H1 (cell line): ENCODE measurements at regions not wholly inside any gene's neighbourhood (a gene's known extent, or its start where the extent isn't known, plus 50 kb on each side); places are given as distances from the start of the nearest gene placed in this dataset.

ENCODE experiments used
- CTCF ChIA-PET: fragments of 300-600 bp; sonication (Branson Sonifier 250); formaldehyde crosslinking; loops from one replicate; lab custom pipeline; 2021; ENCODE audit not compliant: partially characterized antibody; lab: Charles Lee
- POLR2A ChIA-PET: fragments of 300-600 bp; sonication (Branson Sonifier 250); formaldehyde crosslinking; loops from one replicate; lab custom pipeline; 2021; ENCODE audit warnings: inconsistent platforms; ENCODE audit not compliant: partially characterized antibody; lab: Charles Lee
- DNase-seq, 2 experiments: peaks; one replicate each; pipeline versions ENCODE4 v3.0.0 to v3.0.0-alpha.2; 2010 to 2022; ENCODE audit warnings: low spot score in 2 of 2, low read depth in 1 of 2, mixed read lengths in 1 of 2
- FAIRE-seq: peaks from 2 replicates; lab custom pipeline; 2011; peaks lifted over from hg19 to GRCh38; lab: Jason Lieb, UNC
- H2AFZ ChIP-seq: 2 replicates; pipeline ENCODE4 v1.8.1; 2012; ENCODE audit warnings: low read length, inconsistent platforms
- H2AK5ac ChIP-seq: 2 replicates; pipeline ENCODE4 v1.6.1; 2013; ENCODE audit warnings: low read depth, low read length
- H2BK120ac ChIP-seq: replicated peaks from 2 replicates; pipeline ENCODE3; 2013; ENCODE audit warnings: low read depth, low read length, inconsistent platforms
- H2BK12ac ChIP-seq: 2 replicates; pipeline ENCODE4 v1.6.1; 2013; ENCODE audit warnings: low read depth, low read length
- H2BK15ac ChIP-seq: 2 replicates; pipeline ENCODE4 v1.6.1; 2013; ENCODE audit warnings: low read length
- H2BK20ac ChIP-seq: 2 replicates; pipeline ENCODE4 v1.6.1; 2013; ENCODE audit warnings: low read length
- H2BK5ac ChIP-seq: 2 replicates; pipeline ENCODE4 v1.6.1; 2013; ENCODE audit warnings: low read depth, low read length
- H3K14ac ChIP-seq: 2 replicates; pipeline ENCODE4 v1.6.1; 2013; ENCODE audit warnings: inconsistent platforms; ENCODE audit not compliant: insufficient read length
- H3K18ac ChIP-seq: 2 replicates; pipeline ENCODE4 v1.6.1; 2013; ENCODE audit warnings: low read length; ENCODE audit errors: extremely low read depth
- H3K23ac ChIP-seq: 2 replicates; pipeline ENCODE4 v1.6.1; 2013; ENCODE audit warnings: inconsistent platforms; ENCODE audit not compliant: insufficient read length
- H3K23me2 ChIP-seq: 2 replicates; pipeline ENCODE4 v1.6.1; 2013; ENCODE audit warnings: low read depth, low read length
- H3K27ac ChIP-seq: 2 replicates; pipeline ENCODE4 v1.6.1; 2011; ENCODE audit warnings: low read depth, low read length, inconsistent platforms
- H3K27me3 ChIP-seq, 4 experiments: replicated peaks in 1 of 4; 1 replicate in 1 of 4; 2 replicates in 3 of 4; pipeline versions ENCODE4 v1.6.1 to v1.8.1; 2011 to 2013; ENCODE audit warnings: low read length in 3 of 4, mild to moderate bottlenecking in 3 of 4, inconsistent platforms in 2 of 4, mixed read lengths in 2 of 4, moderate library complexity in 1 of 4; ENCODE audit not compliant: control insufficient read depth in 3 of 4, insufficient read depth in 3 of 4; ENCODE audit errors: extremely low read depth in 1 of 4
- H3K36me3 ChIP-seq, 4 experiments: 2 replicates each; pipeline versions ENCODE4 v1.6.1 to v1.8.1; 2011 to 2013; ENCODE audit warnings: mild to moderate bottlenecking in 4 of 4, low read length in 3 of 4, moderate library complexity in 2 of 4, control low read depth in 1 of 4, inconsistent platforms in 1 of 4; ENCODE audit not compliant: insufficient read depth in 4 of 4, control insufficient read depth in 2 of 4
- H3K4ac ChIP-seq: replicated peaks from 2 replicates; pipeline ENCODE3; 2013; ENCODE audit warnings: low read length, low read depth, mixed read lengths, inconsistent platforms; ENCODE audit not compliant: insufficient read length
- H3K4me1 ChIP-seq, 4 experiments: replicated peaks in 1 of 4; 1 replicate in 1 of 4; 2 replicates in 3 of 4; pipeline versions ENCODE4 v1.6.1 to v1.8.1; 2011 to 2013; ENCODE audit warnings: low read length in 3 of 4, inconsistent platforms in 2 of 4, mixed read lengths in 1 of 4; ENCODE audit not compliant: insufficient read depth in 4 of 4, control insufficient read depth in 3 of 4
- H3K4me2 ChIP-seq, 2 experiments: 2 replicates each; pipeline versions ENCODE4 v1.6.1 to v1.8.1; 2011 to 2013; ENCODE audit warnings: low read depth in 2 of 2, low read length in 2 of 2, control low read depth in 1 of 2, inconsistent platforms in 1 of 2, mild to moderate bottlenecking in 1 of 2; ENCODE audit not compliant: insufficient read depth in 1 of 2
- H3K4me3 ChIP-seq, 4 experiments: fragments of 200-600, 300-600 bp in 1 of 4; sonication (generic), shearing (Covaris generic), sonication (Bioruptor Twin) in 1 of 4; 2 replicates each; pipeline versions ENCODE4 v1.5.1 to v1.8.1; 2011 to 2016; ENCODE audit warnings: low read length in 4 of 4, low read depth in 3 of 4, control low read depth in 2 of 4, inconsistent platforms in 2 of 4, mild to moderate bottlenecking in 2 of 4, mixed read lengths in 1 of 4, moderate library complexity in 1 of 4; ENCODE audit not compliant: insufficient read depth in 2 of 4; ENCODE audit errors: extremely low read depth in 1 of 4
- H3K56ac ChIP-seq: replicated peaks from 2 replicates; pipeline ENCODE3; 2013; ENCODE audit warnings: low read depth, mild to moderate bottlenecking, mixed read lengths, low read length, inconsistent platforms; ENCODE audit not compliant: insufficient read length
- H3K79me1 ChIP-seq: 2 replicates; pipeline ENCODE4 v1.6.1; 2013; ENCODE audit warnings: low read depth, low read length, control low read depth
- H3K79me2 ChIP-seq, 2 experiments: 2 replicates each; pipeline versions ENCODE4 v1.6.1 to v1.8.1; 2012 to 2013; ENCODE audit warnings: low read length in 2 of 2, mild to moderate bottlenecking in 2 of 2, inconsistent platforms in 1 of 2; ENCODE audit not compliant: insufficient read depth in 2 of 2, control insufficient read depth in 1 of 2
- H3K9ac ChIP-seq, 4 experiments: replicated peaks in 1 of 4; 1 replicate in 1 of 4; 2 replicates in 3 of 4; pipeline versions ENCODE4 v1.6.1 to v1.8.1; 2011 to 2013; ENCODE audit warnings: low read depth in 3 of 4, low read length in 3 of 4, control low read depth in 2 of 4, mild to moderate bottlenecking in 2 of 4, moderate library complexity in 2 of 4, inconsistent platforms in 1 of 4; ENCODE audit errors: extremely low read depth in 1 of 4
- H3K9me3 ChIP-seq, 2 experiments: 2 replicates each; pipeline versions ENCODE4 v1.6.1 to v1.8.1; 2012 to 2013; ENCODE audit warnings: mild to moderate bottlenecking in 2 of 2, moderate library complexity in 2 of 2, control low read depth in 1 of 2, inconsistent platforms in 1 of 2, low read depth in 1 of 2, low read length in 1 of 2, mixed read lengths in 1 of 2; ENCODE audit not compliant: insufficient read depth in 2 of 2
- H4K20me1 ChIP-seq, 2 experiments: replicated peaks in 1 of 2; 2 replicates each; pipeline versions ENCODE3 to v1.8.1; 2011 to 2013; ENCODE audit warnings: inconsistent platforms in 2 of 2, low read length in 2 of 2, mild to moderate bottlenecking in 1 of 2; ENCODE audit not compliant: insufficient read depth in 2 of 2, control insufficient read depth in 1 of 2
- H4K5ac ChIP-seq: 2 replicates; pipeline ENCODE4 v1.6.1; 2013; ENCODE audit warnings: low read length, low read depth, mixed read lengths, inconsistent platforms; ENCODE audit not compliant: insufficient read length
- H4K8ac ChIP-seq: 2 replicates; pipeline ENCODE4 v1.8.0; 2013; ENCODE audit warnings: mild to moderate bottlenecking, moderate library complexity, low read length, inconsistent platforms; ENCODE audit not compliant: insufficient read depth; ENCODE audit errors: extremely low read depth
- H4K91ac ChIP-seq: replicated peaks from 2 replicates; pipeline ENCODE3; 2013; ENCODE audit warnings: low read length, mixed read lengths, inconsistent platforms; ENCODE audit not compliant: insufficient read length
- ASH2L ChIP-seq: fragments of 200-600, 300-600 bp; sonication (generic); IDR thresholded peaks from one replicate; pipeline ENCODE4 v1.7.1; 2017; ENCODE audit warnings: low read length
- CEBPB ChIP-seq: IDR thresholded peaks from 2 replicates; pipeline ENCODE4 v1.6.1; 2012; ENCODE audit warnings: low read depth, low read length
- EZH2 ChIP-seq: fragments of 200-600 bp; sonication (generic); IDR thresholded peaks from 2 replicates; pipeline ENCODE4 v1.7.1; 2012; ENCODE audit warnings: low read depth, mild to moderate bottlenecking, moderate library complexity, low read length, inconsistent platforms; ENCODE audit not compliant: severe bottlenecking
- GTF2F1 ChIP-seq: IDR thresholded peaks from 2 replicates; pipeline ENCODE4 v1.6.1; 2012; ENCODE audit warnings: low read depth, low read length, improper control_type of control experiment, borderline replicate concordance
- KDM4A ChIP-seq: IDR thresholded peaks from one replicate; pipeline ENCODE4 v1.7.1; 2012; ENCODE audit warnings: low read depth, mild to moderate bottlenecking, moderate library complexity, low read length, inconsistent platforms; ENCODE audit not compliant: severe bottlenecking
- POLR2A ChIP-seq, 2 experiments: IDR thresholded peaks; 1 replicate in 1 of 2; 2 replicates in 1 of 2; pipeline ENCODE4 v1.6.1; 2011; ENCODE audit warnings: low read depth in 2 of 2, low read length in 2 of 2, mild to moderate bottlenecking in 2 of 2; ENCODE audit errors: control extremely low read depth in 1 of 2
- POLR2AphosphoS5 ChIP-seq: IDR thresholded peaks from 2 replicates; pipeline ENCODE4 v1.6.1; 2011; ENCODE audit warnings: low read depth, low read length
- SAP30 ChIP-seq: fragments of 300-600 bp; sonication (generic); IDR thresholded peaks from 2 replicates; pipeline ENCODE4 v1.7.1; 2012; ENCODE audit warnings: low read length, moderate library complexity, mild to moderate bottlenecking, inconsistent platforms; ENCODE audit not compliant: insufficient read depth, insufficient replicate concordance
- SP4 ChIP-seq: IDR thresholded peaks from 2 replicates; pipeline ENCODE4 v1.6.1; 2012; ENCODE audit warnings: low read length, inconsistent platforms
- YY1 ChIP-seq: IDR thresholded peaks from 2 replicates; pipeline ENCODE4 v1.6.1; 2011; ENCODE audit warnings: low read depth, mild to moderate bottlenecking, low read length
- WGBS, 2 experiments: shearing (Covaris generic) in 1 of 2; methylation state at CpG; one replicate each; pipeline versions ENCODE4 v1.1.6 to v1.1.7; 2013 to 2015; ENCODE audit warnings: low lambda C conversion rate in 2 of 2, mixed read lengths in 2 of 2, inconsistent platforms in 1 of 2, low coverage in 1 of 2, missing lambda C conversion rate in 1 of 2; ENCODE audit not compliant: insufficient replicate concordance in 2 of 2, insufficient coverage in 1 of 2, insufficient read length in 1 of 2; ENCODE audit errors: extremely low coverage in 1 of 2, missing lambda C conversion rate in 1 of 2; 5-methylcytosine and 5-hydroxymethylcytosine counted together
- TF ChIP-seq, protein P1 (sequence below), 3 experiments: IDR thresholded peaks; 1 replicate in 2 of 3; 2 replicates in 1 of 3; pipeline versions ENCODE4 v1.5.1 to v1.6.1; 2011; ENCODE audit warnings: low read length in 3 of 3, mild to moderate bottlenecking in 3 of 3, inconsistent platforms in 2 of 3, low read depth in 1 of 3, moderate library complexity in 1 of 3; ENCODE audit not compliant: insufficient read depth in 1 of 3; ENCODE audit errors: control extremely low read depth in 1 of 3
- TF ChIP-seq, protein P2 (sequence below): IDR thresholded peaks from 2 replicates; pipeline ENCODE4 v1.6.1; 2011; ENCODE audit warnings: low read depth, mild to moderate bottlenecking, low read length; ENCODE audit not compliant: insufficient read depth

DNA sequence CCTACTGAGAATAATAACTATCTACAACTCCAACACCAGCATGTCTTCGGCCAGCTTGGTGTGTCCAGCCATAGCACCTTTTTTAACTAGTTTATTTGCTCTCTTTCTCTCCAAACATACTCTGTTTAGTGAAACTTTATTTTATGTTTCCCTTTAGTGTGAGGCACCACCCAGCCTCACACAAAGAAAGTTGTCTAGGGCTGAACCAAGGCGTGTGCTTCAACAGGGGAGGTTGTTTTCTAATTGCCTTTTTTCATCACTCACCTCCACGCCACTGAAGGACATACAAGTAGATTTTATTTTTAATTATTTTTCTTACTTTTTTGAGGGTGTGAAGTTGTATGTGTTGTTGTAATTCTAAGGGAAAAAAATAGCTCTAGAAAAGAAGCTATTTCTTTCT, 125.6 kb upstream of the MARCKS start:
- no peak overlapping the region for H2BK5ac ChIP-seq
- FAIRE-seq (no peak), DNase-seq (no peak)
- H4K91ac ChIP-seq = no peak overlapping the region
- no peak overlapping the region for H4K8ac ChIP-seq
- H3K18ac ChIP-seq = no peak overlapping the region
- H3K4me3 ChIP-seq = no peak overlapping the region
- no peaks in the 10 kb centered on the region for H3K79me1 ChIP-seq
- no peak overlapping the region for H3K14ac ChIP-seq
- no peaks in the 10 kb centered on the region for H3K27me3 ChIP-seq
- H3K9ac ChIP-seq = no peak overlapping the region
- WGBS, 2 experiments = 92% methylated on average over 3 of the region's 3 CpGs; no CpG with 5 or more reads in 1 of the 2 experiments
- no peak overlapping the region for H3K4me2 ChIP-seq
- H2BK12ac ChIP-seq = no peak overlapping the region
- 0 out of 7 replicates have a peak, but pooled peaks cover 0 to 2% (median 0%) of the 10 kb centered on the region in 4 experiments for H3K4me1 ChIP-seq
- H3K27ac ChIP-seq = no peak overlapping the region
- no peaks in the 10 kb centered on the region for H4K20me1 ChIP-seq
- no peaks in the 10 kb centered on the region for H3K23me2 ChIP-seq
- no peak overlapping the region for H3K23ac ChIP-seq
- H2BK20ac ChIP-seq = no peak overlapping the region
- H3K4ac ChIP-seq = no peak overlapping the region
- POLR2A ChIA-PET = no interaction called here
- no peak overlapping the region for H2AK5ac ChIP-seq
- no peaks in the 10 kb centered on the region for H3K79me2 ChIP-seq
- no peak overlapping the region for H4K5ac ChIP-seq
- no peak overlapping the region for H2BK15ac ChIP-seq
- no peak overlapping the region for H2AFZ ChIP-seq
- CTCF ChIA-PET = interaction anchor here (0.6 to 1.4 kb wide), 2 partner anchors 25 to 148 kb away, joined by 3 read pairs; no protein-coding TSS in a partner anchor
- no peaks in the 10 kb centered on the region for H3K9me3 ChIP-seq
- H3K56ac ChIP-seq = no peak overlapping the region
- H2BK120ac ChIP-seq = no peak overlapping the region
- H3K36me3 ChIP-seq = no peaks in the 10 kb centered on the region
- TF ChIP-seq KDM4A = no peak
- no peak for TF ChIP-seq ASH2L
- TF ChIP-seq SP4 = no peak
- TF ChIP-seq, protein P1, sequence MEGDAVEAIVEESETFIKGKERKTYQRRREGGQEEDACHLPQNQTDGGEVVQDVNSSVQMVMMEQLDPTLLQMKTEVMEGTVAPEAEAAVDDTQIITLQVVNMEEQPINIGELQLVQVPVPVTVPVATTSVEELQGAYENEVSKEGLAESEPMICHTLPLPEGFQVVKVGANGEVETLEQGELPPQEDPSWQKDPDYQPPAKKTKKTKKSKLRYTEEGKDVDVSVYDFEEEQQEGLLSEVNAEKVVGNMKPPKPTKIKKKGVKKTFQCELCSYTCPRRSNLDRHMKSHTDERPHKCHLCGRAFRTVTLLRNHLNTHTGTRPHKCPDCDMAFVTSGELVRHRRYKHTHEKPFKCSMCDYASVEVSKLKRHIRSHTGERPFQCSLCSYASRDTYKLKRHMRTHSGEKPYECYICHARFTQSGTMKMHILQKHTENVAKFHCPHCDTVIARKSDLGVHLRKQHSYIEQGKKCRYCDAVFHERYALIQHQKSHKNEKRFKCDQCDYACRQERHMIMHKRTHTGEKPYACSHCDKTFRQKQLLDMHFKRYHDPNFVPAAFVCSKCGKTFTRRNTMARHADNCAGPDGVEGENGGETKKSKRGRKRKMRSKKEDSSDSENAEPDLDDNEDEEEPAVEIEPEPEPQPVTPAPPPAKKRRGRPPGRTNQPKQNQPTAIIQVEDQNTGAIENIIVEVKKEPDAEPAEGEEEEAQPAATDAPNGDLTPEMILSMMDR (IDR thresholded peaks at IDR 0.05; ENCODE audit: control extremely low read depth in 1 of 3, insufficient read depth in 1 of 3, low read depth in 1 of 3, low read length in 3 of 3) = no peak
- TF ChIP-seq GTF2F1 = no peak
- TF ChIP-seq, protein P2, sequence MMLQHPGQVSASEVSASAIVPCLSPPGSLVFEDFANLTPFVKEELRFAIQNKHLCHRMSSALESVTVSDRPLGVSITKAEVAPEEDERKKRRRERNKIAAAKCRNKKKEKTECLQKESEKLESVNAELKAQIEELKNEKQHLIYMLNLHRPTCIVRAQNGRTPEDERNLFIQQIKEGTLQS = no peak
- no peak for TF ChIP-seq EZH2
- no peak for TF ChIP-seq CEBPB
- TF ChIP-seq YY1 = no peak
- TF ChIP-seq POLR2AphosphoS5 = no peak
- no peak for TF ChIP-seq POLR2A (IDR thresholded peaks at IDR 0.05; ENCODE audit: control extremely low read depth in 1 of 2, low read depth in 2 of 2, low read length in 2 of 2)
- no peak for TF ChIP-seq SAP30
